ENCODE measurements at regions not wholly inside any gene's neighbourhood (a gene's known extent, or its start where the extent isn't known, plus 50 kb on each side); places are given as distances from the start of the nearest gene placed in this dataset.
"Not testable (repeated sequence)": the region's sequence is repeated elsewhere in the genome, so short reads cannot be mapped to it uniquely, and the experiment has no call there.

GRCh38 chr2:129518937-129519336 is 460.5 kb upstream of the RAB6C start:
- Histone ChIP-seq H3K27me3 (no peaks in the 10 kb centered on the region), H3K27ac (no peak overlapping the region), H3K36me3 (no peaks in the 10 kb centered on the region), H3K9me3 (no peaks in the 10 kb centered on the region), H3K4me3 (no peak overlapping the region), H3K4me1 (no peaks in the 10 kb centered on the region)
- no peak for TF ChIP-seq CTCF (IDR thresholded peaks at IDR 0.05)
- DNase-seq (ENCODE audit: low spot score in 2 of 2) = no peak
- intact Hi-C loops (cut with DNase I) = no loop called here

GRCh38 chr2:129532158-129532557 is 447.3 kb upstream of the RAB6C start:
- H3K36me3 ChIP-seq; H3K27ac ChIP-seq; H3K9me3 ChIP-seq; DNase-seq (ENCODE audit: low spot score in 2 of 2); intact Hi-C loops (cut with DNase I); H3K4me1 ChIP-seq; H3K4me3 ChIP-seq; H3K27me3 ChIP-seq: not testable (repeated sequence)

GRCh38 chr2:129548880-129549279 is 430.6 kb upstream of the RAB6C start:
- no peak overlapping the region for H3K27ac ChIP-seq
- no peaks in the 10 kb centered on the region for H3K4me1 ChIP-seq
- no peak for DNase-seq (ENCODE audit: low spot score in 2 of 2)
- H3K27me3 ChIP-seq = no peaks in the 10 kb centered on the region
- no peaks in the 10 kb centered on the region for H3K36me3 ChIP-seq
- no peak overlapping the region for H3K4me3 ChIP-seq
- no peaks in the 10 kb centered on the region for H3K9me3 ChIP-seq
- intact Hi-C loops (cut with DNase I) = no loop called here
- no peak for TF ChIP-seq CTCF (IDR thresholded peaks at IDR 0.05)

- no peak for DNase-seq (ENCODE audit: low spot score in 2 of 2)
- H3K36me3 ChIP-seq = no peaks in the 10 kb centered on the region
- H3K27me3 ChIP-seq = no peaks in the 10 kb centered on the region
- H3K4me3 ChIP-seq = no peak overlapping the region
- intact Hi-C loops (cut with DNase I) = no loop called here
- TF ChIP-seq CTCF (IDR thresholded peaks at IDR 0.05) = no peak
- H3K9me3 ChIP-seq = no peaks in the 10 kb centered on the region
- H3K27ac ChIP-seq = no peak overlapping the region
- H3K4me1 ChIP-seq = no peaks in the 10 kb centered on the region
Measured at GRCh38 chr2:129550536-129550935, 428.9 kb upstream of the RAB6C start.

- no peak overlapping the region for H3K4me3 ChIP-seq
- no peaks in the 10 kb centered on the region for H3K27me3 ChIP-seq
- H3K27ac ChIP-seq = no peak overlapping the region
- no peak for DNase-seq (ENCODE audit: low spot score in 2 of 2)
- H3K4me1 ChIP-seq = no peaks in the 10 kb centered on the region
- TF ChIP-seq CTCF (IDR thresholded peaks at IDR 0.05) = no peak
- H3K36me3 ChIP-seq = no peaks in the 10 kb centered on the region
- intact Hi-C loops (cut with DNase I) = no loop called here
- no peaks in the 10 kb centered on the region for H3K9me3 ChIP-seq
Measured at GRCh38 chr2:129554373-129554772, 425.1 kb upstream of the RAB6C start.

GRCh38 chr2:129559101-129559500 is 420.4 kb upstream of the RAB6C start:
- intact Hi-C loops (cut with DNase I) = no loop called here
- Histone ChIP-seq H3K27me3 (no peaks in the 10 kb centered on the region), H3K4me3 (no peak overlapping the region), H3K36me3 (no peaks in the 10 kb centered on the region), H3K27ac (no peak overlapping the region), H3K4me1 (no peaks in the 10 kb centered on the region), H3K9me3 (no peaks in the 10 kb centered on the region)
- DNase-seq (ENCODE audit: low spot score in 2 of 2) = no peak
- no peak for TF ChIP-seq CTCF (IDR thresholded peaks at IDR 0.05)
